GM21786 (cell line): ENCODE measurements at regions not wholly inside any gene's neighbourhood (a gene's known extent, or its start where the extent isn't known, plus 50 kb on each side); places are given as distances from the start of the nearest gene placed in this dataset.
"Not testable (repeated sequence)": the region's sequence is repeated elsewhere in the genome, so short reads cannot be mapped to it uniquely, and the experiment has no call there.

ENCODE experiments used
- ATAC-seq: cut with Tn5 transposase; IDR thresholded peaks from one replicate; pipeline ENCODE4 v1.9.1; 2021; ENCODE audit not compliant: unreplicated experiment

DNA sequence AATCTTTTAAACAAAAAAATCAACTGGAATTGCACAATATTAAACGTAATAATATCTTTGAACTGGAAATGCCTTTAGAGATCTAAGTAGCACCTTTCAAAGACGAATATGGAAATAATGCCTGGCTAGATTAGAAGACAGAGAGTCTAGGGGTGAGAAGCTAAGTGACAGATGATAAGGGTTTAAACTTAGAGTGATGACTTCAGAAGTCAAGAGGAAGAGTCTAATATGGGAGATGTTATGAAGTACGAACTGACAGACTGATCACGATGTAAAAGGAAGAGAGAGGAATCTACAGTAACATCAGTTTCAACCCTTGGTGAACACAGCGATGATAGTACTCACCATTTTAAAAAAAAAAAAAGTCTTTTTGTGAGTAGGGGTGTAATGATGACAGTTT is 57.9 kb downstream of the HINT1 start:
- ATAC-seq = no peak

DNA sequence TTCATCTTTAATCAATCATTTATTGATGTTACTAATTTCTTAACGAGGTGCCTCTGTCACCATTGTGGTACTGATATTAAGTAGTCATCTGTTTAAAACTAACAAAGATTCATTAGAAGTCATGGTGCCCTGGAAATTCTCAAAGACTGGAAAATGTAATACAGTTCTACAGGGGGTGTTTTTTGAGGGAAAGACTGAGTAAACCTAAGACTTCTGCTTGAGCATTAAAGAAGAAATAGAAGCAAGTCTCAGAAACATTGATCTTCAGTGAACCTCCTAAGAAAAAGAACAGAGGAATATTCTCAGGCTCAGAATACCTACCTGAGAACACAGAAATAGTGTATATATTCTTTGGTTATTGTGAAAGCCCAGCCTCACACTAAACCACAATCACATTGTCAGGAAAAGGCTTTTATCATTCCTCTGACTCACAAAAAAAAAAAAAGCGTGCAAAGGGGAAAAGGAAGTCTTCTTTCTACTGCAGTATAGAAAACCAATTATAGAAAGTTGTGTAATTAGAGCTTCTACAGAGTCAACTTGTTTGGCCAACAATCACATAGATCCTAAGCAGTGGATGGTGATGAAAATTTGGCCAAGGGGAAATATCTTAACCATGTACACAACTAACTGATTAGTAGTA is 60.8 kb downstream of the HINT1 start:
- ATAC-seq = no peak

DNA sequence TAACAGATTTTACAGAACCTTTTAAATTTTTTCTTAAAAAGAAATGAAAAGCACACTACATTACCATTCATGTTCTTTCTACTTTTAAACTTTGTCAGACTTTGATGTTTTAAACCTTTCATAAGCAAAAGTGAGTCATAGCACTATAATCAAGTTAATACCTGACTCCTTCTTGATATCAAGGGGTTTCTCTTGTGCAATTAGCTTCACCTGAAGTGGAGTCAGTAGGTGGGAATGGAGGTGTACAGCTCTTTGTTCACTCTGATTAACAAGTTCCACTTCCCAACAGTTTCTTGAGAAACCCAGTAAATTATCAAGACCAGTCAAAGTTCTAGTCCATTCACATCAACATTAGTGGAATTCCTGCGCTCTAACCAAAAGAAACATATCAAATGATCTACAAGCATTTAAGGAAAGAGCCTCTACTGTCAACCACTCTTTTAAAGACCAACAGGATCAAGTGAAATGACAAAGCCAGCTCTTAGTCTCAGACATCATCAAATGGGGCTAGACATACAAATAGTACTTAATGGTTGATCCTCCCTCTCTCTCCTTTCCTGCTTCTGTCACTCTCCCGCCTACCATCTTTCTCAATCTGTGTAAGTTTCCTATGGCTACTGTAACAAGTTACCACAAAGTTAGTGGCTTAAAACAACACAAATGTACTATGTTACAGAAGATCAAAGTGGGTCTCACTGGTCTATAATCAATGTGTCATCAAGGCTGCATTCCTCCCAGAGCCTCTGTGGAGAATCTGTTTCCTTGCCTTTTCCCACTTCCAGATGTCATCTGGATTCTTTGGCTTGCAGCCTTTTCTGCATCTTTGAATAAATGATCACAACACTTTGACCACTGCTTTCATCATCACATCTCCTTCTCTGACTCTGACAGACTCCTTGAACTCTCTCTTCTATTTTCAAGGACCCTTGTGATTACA is 68.0 kb downstream of the HINT1 start:
- ATAC-seq = no peak

DNA sequence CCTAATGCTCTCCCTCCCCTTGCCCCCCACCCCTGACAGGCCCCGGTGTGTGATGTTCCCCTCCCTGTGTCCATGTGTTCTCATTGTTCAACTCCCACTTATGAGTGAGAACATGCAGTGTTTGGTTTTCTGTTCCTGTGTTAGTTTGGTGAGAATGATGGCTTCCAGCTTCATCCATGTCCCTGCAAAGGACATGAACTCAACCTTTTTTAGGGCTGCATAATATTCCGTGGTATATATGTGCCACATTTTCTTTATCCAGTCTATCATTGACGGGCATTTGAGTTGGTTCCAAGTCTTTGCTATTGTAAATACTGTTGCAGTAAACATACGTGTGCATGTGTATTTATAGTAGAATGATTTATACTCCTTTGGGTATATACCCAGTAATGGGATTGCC is 69.5 kb downstream of the HINT1 start:
- ATAC-seq = not testable (repeated sequence)

DNA sequence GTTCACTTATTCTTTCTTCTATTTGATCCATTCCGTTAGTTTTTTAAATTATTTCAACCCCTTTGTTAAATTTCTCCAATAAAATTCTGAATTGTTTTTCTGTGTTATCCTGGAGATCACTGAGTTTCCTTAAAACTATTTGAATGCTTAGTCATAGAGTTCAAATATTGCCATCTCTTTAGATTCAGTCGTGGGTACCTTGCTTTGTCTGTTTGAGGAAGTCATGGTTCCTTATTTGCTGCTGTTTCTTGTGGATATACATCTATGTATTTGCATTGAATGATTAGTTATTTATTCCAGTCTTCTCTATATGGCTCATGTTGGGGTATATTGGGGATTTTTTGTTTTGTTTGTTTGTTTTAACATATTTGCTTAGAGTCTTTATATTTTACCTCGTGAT is 80.6 kb downstream of the HINT1 start:
- no peak for ATAC-seq

DNA sequence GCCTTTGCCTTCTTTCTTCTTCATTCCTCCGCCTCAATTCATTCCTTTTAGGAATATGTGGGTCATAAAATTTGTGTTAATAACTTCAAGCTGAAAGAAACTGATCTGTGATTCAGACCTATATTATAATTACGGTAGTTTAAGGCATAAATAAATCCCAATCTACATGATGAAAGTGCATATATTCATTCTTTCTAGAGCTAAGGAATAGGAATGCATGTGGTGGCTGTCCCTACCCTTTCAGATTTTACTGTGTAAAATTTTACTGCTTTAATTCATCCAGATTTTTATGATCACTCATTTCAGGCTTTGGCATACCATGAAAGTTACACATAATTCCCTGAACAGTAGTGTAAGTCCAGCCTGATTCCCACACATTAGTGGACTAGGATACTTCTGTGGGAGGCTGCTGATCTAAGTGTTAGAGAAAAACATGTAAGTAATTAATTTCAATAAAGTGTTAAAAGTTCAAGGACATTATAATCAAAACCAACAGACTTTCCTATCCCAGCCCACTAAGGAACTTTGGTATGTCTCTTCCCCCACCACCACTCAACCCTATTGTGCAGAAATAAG is 83.1 kb downstream of the HINT1 start:
- ATAC-seq = no peak

DNA sequence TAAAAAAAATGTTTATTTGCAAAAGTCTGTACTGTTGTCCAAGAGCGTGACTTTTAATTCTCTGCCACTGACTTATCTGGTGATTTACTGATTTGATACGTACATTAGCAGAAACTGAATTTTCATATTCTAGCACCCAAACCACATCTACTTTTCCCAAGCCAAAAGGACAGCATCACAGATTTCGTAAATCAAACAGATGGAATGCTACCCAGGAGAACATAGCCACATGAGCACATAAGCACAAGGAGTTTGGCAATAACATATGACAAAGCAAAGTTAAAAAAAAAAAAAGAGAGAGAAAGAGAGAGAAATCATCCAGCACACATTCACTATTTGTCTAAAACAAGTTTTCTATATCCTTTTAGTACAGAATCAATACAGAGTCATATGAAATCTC is 83.7 kb downstream of the HINT1 start:
- no peak for ATAC-seq

DNA sequence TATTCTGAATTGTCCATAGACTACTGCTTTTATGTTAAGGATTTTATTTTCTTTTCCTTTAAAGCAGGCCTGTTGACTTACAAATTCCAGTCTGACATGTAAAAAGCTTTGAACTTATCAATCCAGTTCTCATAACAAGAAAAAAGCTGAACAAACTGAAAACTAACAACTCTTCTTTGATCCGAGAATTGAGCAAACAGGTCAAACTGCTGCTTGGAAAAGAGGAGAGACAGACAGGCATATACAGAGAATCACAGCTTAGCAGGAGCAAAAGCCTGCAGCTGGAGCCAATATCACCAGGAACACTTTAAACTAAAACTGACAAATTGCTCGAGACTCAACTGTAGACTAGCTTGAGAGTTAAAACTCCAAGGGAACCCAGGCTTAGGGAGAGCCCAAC is 85.8 kb downstream of the HINT1 start:
- no peak for ATAC-seq

DNA sequence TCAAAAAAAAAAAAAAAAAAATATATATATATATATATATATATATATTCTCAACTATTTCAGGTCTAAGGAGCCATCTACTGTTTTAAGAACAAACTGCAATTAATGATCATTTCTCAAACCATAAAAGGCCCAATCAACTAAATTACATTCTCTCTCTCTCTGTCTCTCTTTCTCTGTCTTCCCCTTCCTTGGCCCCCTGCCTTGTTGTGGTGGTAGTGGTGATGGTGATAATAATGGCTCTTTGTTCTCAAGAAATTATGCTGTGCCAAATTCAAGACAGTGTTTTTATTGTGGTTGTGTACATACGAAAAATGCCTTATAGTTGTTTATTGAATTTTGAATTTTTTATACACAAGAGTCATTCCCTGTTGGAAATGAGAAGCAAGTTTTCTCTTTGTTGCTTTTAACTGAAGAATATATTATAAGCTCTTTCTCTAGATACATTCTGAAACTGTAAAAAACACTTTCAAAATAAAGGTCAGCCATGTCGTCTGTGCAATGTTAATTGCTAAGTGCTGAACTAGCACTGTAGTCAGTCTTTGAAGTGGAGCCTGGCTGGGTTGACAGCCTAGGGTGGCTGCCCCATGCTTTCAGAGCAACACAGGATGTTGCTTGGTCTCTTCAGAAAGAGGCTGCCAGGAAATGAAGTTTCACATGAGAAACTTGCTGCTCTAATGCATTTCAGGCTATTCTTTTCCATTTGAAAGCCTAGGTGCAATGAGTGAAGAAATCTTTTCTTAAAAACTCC is 96.0 kb downstream of the HINT1 start:
- ATAC-seq = peak; percentile 95

DNA sequence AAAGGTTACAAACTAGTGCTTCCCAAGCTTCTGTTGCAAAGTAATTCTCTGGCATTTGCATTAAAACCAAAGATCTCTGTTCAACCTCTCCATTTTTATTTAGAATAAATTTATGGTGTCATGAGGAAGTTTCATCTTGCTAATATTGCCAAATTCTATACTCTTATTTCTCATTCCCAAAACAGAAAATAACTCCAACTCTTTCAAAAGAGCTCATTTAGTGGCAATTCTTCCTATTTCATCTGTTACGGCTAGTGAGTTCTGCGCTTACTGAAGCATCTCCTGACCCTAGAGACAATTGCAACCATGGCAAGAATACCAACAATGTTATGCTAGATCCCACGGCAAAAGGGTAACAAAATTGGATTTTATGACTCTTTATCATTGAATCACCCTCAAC is 97.0 kb downstream of the HINT1 start:
- no peak for ATAC-seq

DNA sequence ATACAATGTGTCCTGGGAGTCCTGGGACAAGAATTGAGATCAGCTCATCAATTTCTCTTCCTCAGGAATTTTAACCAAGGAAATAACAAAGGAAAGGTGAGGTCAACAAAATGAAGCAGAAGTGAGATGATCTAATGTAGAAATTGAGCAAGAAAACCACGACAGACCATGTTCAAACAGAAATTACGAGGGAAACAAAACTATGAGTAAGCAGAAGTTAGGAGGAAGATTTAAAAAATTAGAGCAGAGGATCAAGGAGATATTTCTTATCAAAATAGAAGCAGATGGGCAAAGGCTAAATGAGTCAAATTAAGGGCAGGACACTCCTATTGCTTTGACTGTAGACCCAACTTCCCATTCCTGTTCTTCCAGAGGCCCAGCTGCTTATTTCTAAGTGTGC is 97.4 kb downstream of the HINT1 start:
- ATAC-seq = no peak

DNA sequence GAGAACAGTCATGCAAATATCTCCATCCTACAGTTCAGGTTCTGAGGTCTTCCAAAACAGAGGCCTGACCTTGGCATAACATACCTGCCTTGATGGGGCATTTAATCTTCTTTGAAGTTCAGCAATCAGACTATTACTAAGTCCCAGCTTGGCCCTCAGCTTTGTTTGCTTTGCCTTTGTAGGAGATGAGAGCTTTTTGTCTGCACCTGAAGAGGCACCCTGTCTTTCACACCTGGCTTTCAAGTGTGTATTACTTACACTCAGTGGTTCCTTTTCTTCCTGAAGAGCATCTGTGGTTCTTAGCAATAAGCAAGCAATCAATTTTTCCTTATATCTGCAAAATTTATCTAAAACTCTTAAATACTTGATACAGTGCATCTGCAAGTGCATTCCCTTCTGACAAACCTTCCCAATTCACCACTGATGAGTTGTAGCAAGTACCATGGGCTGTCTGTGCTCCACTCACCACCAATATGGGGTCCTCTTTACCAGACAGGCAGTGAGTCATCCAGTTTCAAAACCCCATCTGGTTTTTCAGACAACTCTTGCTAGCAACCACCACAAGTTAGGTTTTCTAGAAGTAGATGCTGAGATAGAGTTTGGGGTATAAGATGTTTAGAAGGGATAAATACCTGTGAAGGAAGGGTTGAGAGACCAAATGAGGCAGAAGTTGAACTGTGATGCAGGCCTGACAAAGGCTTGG is 100.2 kb downstream of the HINT1 start:
- ATAC-seq = no peak

DNA sequence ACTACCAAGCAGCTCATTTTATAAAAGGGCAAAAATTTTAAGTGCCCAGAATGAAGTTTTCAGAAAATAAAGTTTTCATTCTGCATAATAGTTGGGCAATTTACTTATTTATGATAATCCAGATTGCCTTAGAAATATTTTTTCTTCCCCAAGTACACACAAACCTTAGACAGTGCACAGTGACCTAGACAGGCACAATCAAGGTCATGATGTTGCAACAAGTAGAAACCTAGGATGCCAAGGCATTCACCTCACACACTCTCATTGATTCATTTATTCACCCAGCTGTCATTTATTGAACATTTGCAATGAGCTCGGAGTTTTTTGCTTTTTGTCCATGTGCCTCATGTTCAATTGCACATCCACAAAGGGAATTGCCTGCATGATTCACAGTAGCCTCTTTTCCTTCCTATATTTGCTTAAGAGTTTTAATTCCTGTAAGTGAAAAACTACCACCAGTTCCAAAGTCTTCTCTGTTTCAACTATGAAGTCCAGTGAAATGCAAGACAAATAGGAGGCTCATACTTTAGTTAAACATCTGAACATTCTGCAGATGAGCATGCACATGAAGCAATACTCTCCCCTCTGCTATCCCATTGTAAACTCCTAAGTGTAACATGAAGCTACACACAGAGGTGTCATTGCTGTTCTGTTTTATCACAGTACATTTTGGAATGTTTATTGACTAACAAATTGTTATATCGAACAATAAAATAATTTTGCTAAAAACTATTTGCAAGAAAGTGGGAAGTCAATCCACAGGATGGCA is 122.9 kb downstream of the HINT1 start:
- no peak for ATAC-seq

DNA sequence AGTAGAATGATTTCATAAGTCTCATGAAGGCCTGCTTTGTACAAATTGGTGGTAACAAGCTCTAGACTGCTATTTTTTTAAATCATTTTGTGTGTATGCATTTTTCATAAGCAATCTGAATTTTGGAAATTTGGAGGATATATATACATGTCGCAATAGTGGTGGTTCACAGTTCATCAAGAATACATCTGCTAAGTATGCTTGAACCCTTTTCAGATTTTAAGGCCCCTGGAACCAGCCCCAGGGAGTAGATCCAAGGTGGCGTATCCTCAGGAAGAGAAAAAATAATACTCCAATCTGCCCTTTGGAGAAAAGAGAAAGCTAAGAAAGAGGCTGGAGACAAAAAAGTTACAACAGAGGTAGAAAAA is 141.6 kb downstream of the HINT1 start:
- ATAC-seq = no peak

DNA sequence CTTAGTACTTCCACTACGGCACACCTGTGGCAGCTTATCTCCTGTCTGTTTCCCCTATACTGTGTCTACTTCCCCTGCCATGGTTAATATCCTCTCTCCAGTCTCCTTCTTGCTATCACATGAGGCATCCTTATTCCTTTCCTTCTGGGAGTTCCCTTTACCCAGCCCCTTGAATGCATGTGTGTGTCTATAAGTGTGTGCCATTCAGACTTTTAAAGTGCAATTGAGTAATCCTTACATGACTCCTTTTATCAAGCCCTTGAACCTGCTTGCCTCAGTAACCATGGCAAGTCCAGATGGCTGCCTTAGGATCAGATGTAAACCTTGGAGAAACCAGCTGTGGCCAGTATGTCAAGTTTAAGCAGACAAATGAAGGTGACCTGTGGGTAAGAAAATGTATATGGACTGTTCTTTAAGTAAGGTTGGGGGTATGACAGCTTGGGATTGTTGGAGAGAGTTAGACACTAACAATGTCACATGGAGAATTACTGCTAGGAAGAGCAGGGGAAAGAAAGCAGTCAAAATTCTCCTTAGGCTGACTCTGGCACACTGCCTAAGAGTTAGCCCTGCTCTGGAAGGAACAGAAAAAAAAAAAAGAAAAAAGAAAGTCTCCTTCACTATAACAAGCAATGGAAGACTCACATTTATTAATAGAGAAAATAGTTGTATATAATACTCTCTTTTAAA is 142.1 kb downstream of the HINT1 start:
- ATAC-seq = no peak

DNA sequence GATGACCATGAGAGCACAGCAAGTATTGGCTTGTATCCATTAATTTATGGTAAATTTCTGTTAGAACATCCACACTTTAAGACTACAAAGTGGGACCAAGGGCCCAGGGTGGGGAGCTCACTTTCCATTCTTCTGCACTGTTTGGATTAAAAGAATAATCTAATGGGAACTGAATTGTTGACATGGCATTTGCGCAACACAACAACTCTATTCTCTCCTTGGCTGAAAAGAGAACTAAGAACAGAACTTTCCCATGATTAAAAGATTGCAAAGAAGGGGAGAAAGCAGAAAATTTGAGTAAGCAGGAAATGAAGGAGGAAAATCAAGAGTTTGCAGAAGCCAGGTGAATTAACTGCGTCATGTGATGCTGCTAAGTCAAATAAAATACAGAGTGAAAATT is 143.4 kb downstream of the HINT1 start:
- no peak for ATAC-seq

DNA sequence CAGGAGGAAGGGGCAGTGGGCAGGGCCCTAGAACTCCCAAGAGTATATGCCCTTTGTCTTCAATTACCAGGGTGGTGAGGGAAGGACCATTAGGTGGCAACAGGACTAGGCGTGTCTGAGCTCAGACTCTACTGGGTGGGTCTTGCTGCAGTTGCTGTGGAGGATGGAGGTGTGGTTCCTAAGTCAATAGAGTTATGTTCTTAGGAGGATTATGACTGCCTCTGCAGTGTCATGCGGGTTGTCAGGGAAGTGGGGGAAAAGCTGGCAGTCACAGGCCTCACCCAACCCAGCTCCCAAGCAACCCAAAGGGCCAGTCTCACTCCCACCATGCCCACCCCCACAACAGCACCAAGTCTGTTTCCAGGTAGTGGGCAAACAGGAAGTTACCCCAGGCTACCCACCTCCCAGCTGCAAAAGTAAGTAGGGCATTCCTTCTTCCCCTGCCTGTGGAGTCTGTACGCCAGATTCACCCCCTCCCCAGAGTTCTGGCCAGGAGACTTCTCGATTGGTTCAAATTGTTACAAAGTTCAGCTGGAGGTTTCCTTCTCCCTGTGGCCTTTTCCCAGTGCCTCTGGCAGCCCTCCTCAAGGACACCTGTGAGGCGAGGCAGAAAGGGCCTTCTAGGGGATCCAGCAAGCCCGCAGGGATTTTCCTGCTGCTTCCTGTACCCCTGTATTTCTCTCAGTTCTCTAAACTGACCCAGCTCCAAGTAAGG is 145.3 kb downstream of the HINT1 start:
- no peak for ATAC-seq

DNA sequence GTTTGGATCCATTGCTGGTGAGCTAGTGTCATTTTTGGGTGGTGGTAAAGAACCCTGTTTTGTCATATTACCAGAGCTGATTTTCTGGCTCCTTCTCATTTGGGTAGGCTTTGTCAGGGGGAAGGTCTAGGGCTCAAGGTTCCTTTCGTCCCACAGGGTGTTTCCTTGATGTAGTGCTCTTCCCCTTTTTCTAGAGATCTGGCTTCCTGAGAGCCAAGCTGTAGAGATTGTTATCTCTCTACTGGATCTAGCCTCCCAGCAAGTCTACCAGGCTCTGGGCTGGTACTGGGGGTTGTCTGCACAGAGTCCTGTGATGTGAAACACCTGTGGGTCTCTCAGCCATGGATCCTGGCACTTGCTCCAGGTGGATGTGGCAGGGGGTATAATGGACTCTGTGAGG is 145.9 kb downstream of the HINT1 start:
- ATAC-seq = no peak

DNA sequence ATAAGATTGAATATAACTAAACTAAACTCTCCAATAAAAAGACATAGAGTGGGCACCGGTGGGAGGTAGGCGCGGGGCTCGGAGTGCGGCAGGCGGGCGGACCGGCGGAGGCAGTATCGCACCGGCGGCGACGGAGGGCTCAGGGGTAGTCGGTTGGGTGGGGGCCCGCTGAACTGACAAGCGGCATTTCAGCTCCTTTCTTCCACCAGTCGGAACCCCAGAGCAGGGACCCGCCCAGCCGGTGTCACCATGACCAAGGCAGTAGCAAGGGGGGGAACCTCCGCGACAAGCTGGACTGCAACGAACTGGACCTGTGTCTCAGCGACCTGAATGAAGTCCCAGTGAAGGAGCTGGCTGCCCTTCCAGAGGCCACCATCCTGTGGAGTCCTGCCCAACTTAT is 156.7 kb downstream of the HINT1 start:
- no peak for ATAC-seq
